SK-N-SH (cell line): ENCODE measurements at regions not wholly inside any gene's neighbourhood (a gene's known extent, or its start where the extent isn't known, plus 50 kb on each side); places are given as distances from the start of the nearest gene placed in this dataset.

Experiments used
- CTCF ChIA-PET: fragments of 300-600, 350-600 bp; formaldehyde crosslinking; extraction: SDS; loops from one replicate; lab custom pipeline; 2021; lab: Yijun Ruan, JAX
- POLR2A ChIA-PET: fragments of 350-600 bp; sonication (Branson Sonifier 250); formaldehyde crosslinking; extraction: SDS; loops from one replicate; lab custom pipeline; 2020; ENCODE audit warnings: antibody characterized with exemption, inconsistent platforms; lab: Yijun Ruan, JAX
- DNase-seq: peaks from one replicate; pipeline ENCODE4 v3.0.0; 2012
- H2AFZ ChIP-seq: fragments of 200-600 bp; sonication (generic); 2 replicates; pipeline ENCODE4 v1.8.1; 2016; ENCODE audit warnings: antibody characterized with exemption, mild to moderate bottlenecking, low read depth
- H3F3A ChIP-seq: fragments of 200-600 bp; sonication (generic); replicated peaks from 2 replicates; pipeline ENCODE3; 2016; ENCODE audit warnings: antibody characterized with exemption, mild to moderate bottlenecking; ENCODE audit not compliant: insufficient read depth
- H3K27ac ChIP-seq, 2 experiments: fragments of 200-500 bp in 1 of 2; fragments of 200-600 bp in 1 of 2; sonication (Bioruptor generic) in 1 of 2; sonication (generic), shearing (Covaris generic) in 1 of 2; 2 replicates each; pipeline versions ENCODE4 v1.5.1 to v1.6.1; 2014 to 2016; ENCODE audit warnings: low read depth in 2 of 2, inconsistent platforms in 1 of 2, low read length in 1 of 2, mild to moderate bottlenecking in 1 of 2, mixed read lengths in 1 of 2
- H3K27me3 ChIP-seq: fragments of 200-600 bp; sonication (generic), shearing (Covaris generic); 2 replicates; pipeline ENCODE4 v1.6.1; 2016; ENCODE audit warnings: mixed run types; ENCODE audit not compliant: insufficient read depth
- H3K36me3 ChIP-seq, 2 experiments: fragments of 200-500 bp in 1 of 2; fragments of 200-600 bp in 1 of 2; sonication (Bioruptor generic) in 1 of 2; sonication (generic) in 1 of 2; replicated peaks in 1 of 2; 2 replicates each; pipeline versions ENCODE3 to v1.5.1; 2014 to 2016; ENCODE audit warnings: low read length in 1 of 2, mild to moderate bottlenecking in 1 of 2; ENCODE audit not compliant: insufficient read depth in 2 of 2, control insufficient read depth in 1 of 2
- H3K4me1 ChIP-seq, 2 experiments: fragments of 200-500 bp in 1 of 2; fragments of 200-600 bp in 1 of 2; sonication (Bioruptor generic) in 1 of 2; sonication (generic), shearing (Covaris generic) in 1 of 2; 2 replicates each; pipeline versions ENCODE4 v1.5.1 to v1.6.1; 2014 to 2016; ENCODE audit warnings: low read depth in 1 of 2, low read length in 1 of 2, mixed run types in 1 of 2; ENCODE audit not compliant: insufficient read depth in 2 of 2, control insufficient read depth in 1 of 2
- H3K4me2 ChIP-seq: fragments of 200-600 bp; sonication (generic), shearing (Covaris generic); 2 replicates; pipeline ENCODE4 v1.6.1; 2017; ENCODE audit warnings: mixed run types
- H3K4me3 ChIP-seq, 2 experiments: fragments of 200-500 bp in 1 of 2; fragments of 200-600 bp in 1 of 2; sonication (Bioruptor generic) in 1 of 2; sonication (generic), shearing (Covaris generic) in 1 of 2; 2 replicates each; pipeline versions ENCODE4 v1.5.1 to v1.8.1; 2014 to 2016; ENCODE audit warnings: low read depth in 2 of 2, inconsistent platforms in 1 of 2, low read length in 1 of 2, mild to moderate bottlenecking in 1 of 2, mixed read lengths in 1 of 2, moderate library complexity in 1 of 2
- H3K79me2 ChIP-seq: fragments of 200-600 bp; sonication (generic); 2 replicates; pipeline ENCODE4 v1.8.1; 2017; ENCODE audit warnings: mild to moderate bottlenecking; ENCODE audit not compliant: insufficient read depth
- H3K9ac ChIP-seq: fragments of 200-600 bp; sonication (generic); 2 replicates; pipeline ENCODE4 v1.6.1; 2017; ENCODE audit warnings: mixed run types
- H3K9me2 ChIP-seq: fragments of 200-600 bp; sonication (generic); 2 replicates; pipeline ENCODE4 v1.6.1; 2017; ENCODE audit warnings: mixed run types
- H3K9me3 ChIP-seq: fragments of 200-600 bp; sonication (generic); 2 replicates; pipeline ENCODE4 v1.6.1; 2017; ENCODE audit warnings: mixed run types, mild to moderate bottlenecking, moderate library complexity
- H4K20me1 ChIP-seq: fragments of 200-600 bp; sonication (generic); 2 replicates; pipeline ENCODE4 v1.6.1; 2017; ENCODE audit warnings: mild to moderate bottlenecking, mixed run types; ENCODE audit not compliant: insufficient read depth
- ELF1 ChIP-seq: IDR thresholded peaks from 2 replicates; pipeline ENCODE4 v1.4.0; 2012
- EP300 ChIP-seq, 2 experiments: IDR thresholded peaks; 2 replicates each; pipeline versions ENCODE4 v1.4.0 to v1.6.1; 2012; ENCODE audit warnings: borderline replicate concordance in 1 of 2, low read depth in 1 of 2, low read length in 1 of 2
- EZH2phosphoT487 ChIP-seq: fragments of 200-600 bp; sonication (generic); IDR thresholded peaks from 2 replicates; pipeline ENCODE4 v1.6.1; 2017; ENCODE audit warnings: low read depth, mixed run types, mild to moderate bottlenecking, antibody characterized with exemption, moderate library complexity, borderline replicate concordance
- FOSL2 ChIP-seq: IDR thresholded peaks from 2 replicates; pipeline ENCODE4 v1.4.0; 2012; ENCODE audit warnings: low read depth, mild to moderate bottlenecking, moderate library complexity, borderline replicate concordance
- FOXJ3 ChIP-seq: sonication (generic); formaldehyde crosslinking; IDR thresholded peaks from 2 replicates; pipeline ENCODE4 v1.5.1; 2020; ENCODE audit warnings: mild to moderate bottlenecking, missing genetic modification reagents
- FOXM1 ChIP-seq: IDR thresholded peaks from 2 replicates; pipeline ENCODE4 v1.4.0; 2012; ENCODE audit warnings: low read depth, mild to moderate bottlenecking
- GABPA ChIP-seq: IDR thresholded peaks from 2 replicates; pipeline ENCODE4 v1.4.0; 2012; ENCODE audit warnings: low read depth, mild to moderate bottlenecking
- JUND ChIP-seq: IDR thresholded peaks from 2 replicates; pipeline ENCODE4 v1.4.0; 2012
- MAX ChIP-seq: IDR thresholded peaks from 2 replicates; pipeline ENCODE4 v1.4.0; 2012; ENCODE audit warnings: low read depth
- MEF2A ChIP-seq: IDR thresholded peaks from 2 replicates; pipeline ENCODE4 v1.4.0; 2012; ENCODE audit warnings: low read depth, borderline replicate concordance
- NFIC ChIP-seq: IDR thresholded peaks from 2 replicates; pipeline ENCODE4 v1.4.0; 2012; ENCODE audit warnings: borderline replicate concordance
- NRF1 ChIP-seq: IDR thresholded peaks from 2 replicates; pipeline ENCODE4 v1.6.1; 2012; ENCODE audit warnings: low read depth, mild to moderate bottlenecking, low read length
- PBX3 ChIP-seq: IDR thresholded peaks from 2 replicates; pipeline ENCODE4; 2012
- RAD21 ChIP-seq: IDR thresholded peaks from 2 replicates; pipeline ENCODE4 v1.6.1; 2012; ENCODE audit warnings: mild to moderate bottlenecking, low read length
- RCOR1 ChIP-seq: fragments of 150-350 bp; IDR thresholded peaks from 2 replicates; pipeline ENCODE4 v1.6.1; 2017; ENCODE audit warnings: antibody characterized with exemption, low read length
- RXRA ChIP-seq: IDR thresholded peaks from 2 replicates; pipeline ENCODE4 v1.4.0; 2012; ENCODE audit warnings: low read depth, mild to moderate bottlenecking, borderline replicate concordance
- SIN3A ChIP-seq: IDR thresholded peaks from 2 replicates; pipeline ENCODE4 v1.6.1; 2012; ENCODE audit warnings: low read depth, mild to moderate bottlenecking, low read length, moderate library complexity, borderline replicate concordance
- SMC3 ChIP-seq: IDR thresholded peaks from 2 replicates; pipeline ENCODE4 v1.6.1; 2012; ENCODE audit warnings: low read depth, low read length, improper control_type of control experiment
- TCF12 ChIP-seq: IDR thresholded peaks from 2 replicates; pipeline ENCODE4 v1.4.0; 2012
- USF1 ChIP-seq: IDR thresholded peaks from 2 replicates; pipeline ENCODE4 v1.4.0; 2012; ENCODE audit warnings: low read depth, borderline replicate concordance
- USF2 ChIP-seq: fragments of 150-350 bp; IDR thresholded peaks from 2 replicates; pipeline ENCODE4 v1.6.1; 2017; ENCODE audit warnings: antibody characterized with exemption, low read length, low read depth, borderline replicate concordance
- YY1 ChIP-seq: IDR thresholded peaks from 2 replicates; pipeline ENCODE4 v1.4.0; 2012; ENCODE audit warnings: low read depth, mild to moderate bottlenecking
- WGBS: methylation state at CpG from one replicate; pipeline ENCODE4 v1.1.6; 2017; ENCODE audit warnings: low lambda C conversion rate; 5-methylcytosine and 5-hydroxymethylcytosine counted together

GRCh38 chr18:40501026-40501425 lies 1454.0 kb upstream of the PIK3C3 start:
- Histone ChIP-seq H3K27ac (no peak overlapping the region; a peak in 1 of 4 replicates), H3K9me2 (no peaks in the 10 kb centered on the region), H3F3A (peaks cover 4% of the 10 kb centered on the region), H3K36me3 (no peaks in the 10 kb centered on the region), H2AFZ (no peak overlapping the region), H3K4me1 (no peaks in the 10 kb centered on the region; a peak in 1 of 4 replicates), H3K27me3 (no peaks in the 10 kb centered on the region), H3K79me2 (no peaks in the 10 kb centered on the region), H3K4me3 (no peak overlapping the region), H3K4me2 (no peak overlapping the region), H3K9me3 (0 out of 2 replicates have a peak, but pooled peaks cover 3% of the 10 kb centered on the region), H3K9ac (no peak overlapping the region), H4K20me1 (no peaks in the 10 kb centered on the region)
- POLR2A ChIA-PET: no interaction called here
- CTCF ChIA-PET: interaction anchor here (0.8 kb wide), 1 partner anchor 24 kb away, joined by 3 read pairs; no protein-coding TSS in a partner anchor
- 72% methylated on average over 1 of the region's 1 CpG for WGBS
- no peak for TF ChIP-seq TCF12
- no peak for TF ChIP-seq RAD21
- no peak for TF ChIP-seq NFIC
- TF ChIP-seq FOXM1: no peak
- TF ChIP-seq RXRA: no peak
- no peak for TF ChIP-seq EZH2phosphoT487
- TF ChIP-seq JUND: no peak
- TF ChIP-seq MEF2A: no peak
- TF ChIP-seq ELF1: no peak
- TF ChIP-seq YY1: no peak
- TF ChIP-seq MAX: no peak
- no peak for TF ChIP-seq SMC3
- DNase-seq: no peak

GRCh38 chr18:40494603-40495002 lies 1460.4 kb upstream of the PIK3C3 start:
- H3K36me3 ChIP-seq: no peaks in the 10 kb centered on the region
- H3K9me2 ChIP-seq: no peaks in the 10 kb centered on the region
- 72% methylated on average over 2 of the region's 2 CpGs for WGBS
- H2AFZ ChIP-seq: no peak overlapping the region
- no peak overlapping the region for H3K27ac ChIP-seq
- H3F3A ChIP-seq: peaks cover 4% of the 10 kb centered on the region
- DNase-seq: no peak
- ChIA-PET POLR2A (no interaction called here), CTCF (no interaction called here)
- no peaks in the 10 kb centered on the region for H3K79me2 ChIP-seq
- 0 out of 2 replicates have a peak, but pooled peaks cover 3% of the 10 kb centered on the region for H3K9me3 ChIP-seq
- no peak for TF ChIP-seq USF2
- no peak for TF ChIP-seq JUND
- TF ChIP-seq ELF1: no peak
- TF ChIP-seq SIN3A: no peak
- TF ChIP-seq EZH2phosphoT487: no peak
- TF ChIP-seq FOXJ3 (CRISPR knock-in tag): no peak
- no peak for TF ChIP-seq PBX3
- no peak for TF ChIP-seq TCF12
- no peak for TF ChIP-seq EP300 (IDR thresholded peaks at IDR 0.05; ENCODE audit: borderline replicate concordance in 1 of 2, low read depth in 1 of 2, low read length in 1 of 2)
- no peak for TF ChIP-seq GABPA
- TF ChIP-seq NRF1: no peak
- no peak for TF ChIP-seq SMC3
- no peak for TF ChIP-seq FOSL2
- no peak for TF ChIP-seq USF1
- no peak for TF ChIP-seq RXRA
- no peak for TF ChIP-seq RCOR1
- no peaks in the 10 kb centered on the region for H3K4me1 ChIP-seq
- no peak overlapping the region for H3K9ac ChIP-seq
- H4K20me1 ChIP-seq: no peaks in the 10 kb centered on the region
- H3K4me2 ChIP-seq: no peak overlapping the region
- H3K4me3 ChIP-seq: no peak overlapping the region
- no peaks in the 10 kb centered on the region for H3K27me3 ChIP-seq
